Keratinocyte (primary cell): ENCODE measurements at regions not wholly inside any gene's neighbourhood (a gene's known extent, or its start where the extent isn't known, plus 50 kb on each side); places are given as distances from the start of the nearest gene placed in this dataset.

Source experiments
- EZH2 ChIP-seq: IDR thresholded peaks from one replicate; pipeline ENCODE4 v1.6.1; 2012; ENCODE audit warnings: inconsistent platforms, mild to moderate bottlenecking, low read length, moderate library complexity
- TF ChIP-seq, protein P1 (sequence below), 3 experiments: IDR thresholded peaks in 1 of 3; conservative IDR thresholded peaks in 1 of 3; optimal IDR thresholded peaks in 1 of 3; 2 replicates in 2 of 3; 3 replicates in 1 of 3; pipeline versions ENCODE3 to v1.5.1; 2011; ENCODE audit warnings: low read length in 3 of 3, mild to moderate bottlenecking in 3 of 3, moderate library complexity in 2 of 3, control low read depth in 1 of 3, inconsistent platforms in 1 of 3; ENCODE audit not compliant: insufficient read depth in 2 of 3; ENCODE audit errors: extremely low read depth in 1 of 3

GRCh38 chr14:105863296-105864108 is 337.1 kb downstream of the TMEM121 start:
- TF ChIP-seq, protein P1, sequence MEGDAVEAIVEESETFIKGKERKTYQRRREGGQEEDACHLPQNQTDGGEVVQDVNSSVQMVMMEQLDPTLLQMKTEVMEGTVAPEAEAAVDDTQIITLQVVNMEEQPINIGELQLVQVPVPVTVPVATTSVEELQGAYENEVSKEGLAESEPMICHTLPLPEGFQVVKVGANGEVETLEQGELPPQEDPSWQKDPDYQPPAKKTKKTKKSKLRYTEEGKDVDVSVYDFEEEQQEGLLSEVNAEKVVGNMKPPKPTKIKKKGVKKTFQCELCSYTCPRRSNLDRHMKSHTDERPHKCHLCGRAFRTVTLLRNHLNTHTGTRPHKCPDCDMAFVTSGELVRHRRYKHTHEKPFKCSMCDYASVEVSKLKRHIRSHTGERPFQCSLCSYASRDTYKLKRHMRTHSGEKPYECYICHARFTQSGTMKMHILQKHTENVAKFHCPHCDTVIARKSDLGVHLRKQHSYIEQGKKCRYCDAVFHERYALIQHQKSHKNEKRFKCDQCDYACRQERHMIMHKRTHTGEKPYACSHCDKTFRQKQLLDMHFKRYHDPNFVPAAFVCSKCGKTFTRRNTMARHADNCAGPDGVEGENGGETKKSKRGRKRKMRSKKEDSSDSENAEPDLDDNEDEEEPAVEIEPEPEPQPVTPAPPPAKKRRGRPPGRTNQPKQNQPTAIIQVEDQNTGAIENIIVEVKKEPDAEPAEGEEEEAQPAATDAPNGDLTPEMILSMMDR (optimal IDR thresholded peaks at IDR 0.05 in 1 of 3, IDR thresholded peaks at IDR 0.05 in 1 of 3, conservative IDR thresholded peaks at IDR 0.05 in 1 of 3; ENCODE audit: extremely low read depth in 1 of 3, insufficient read depth in 2 of 3, low read length in 3 of 3): no peak
- TF ChIP-seq EZH2: no peak
